Neutrophil (primary cell): ENCODE measurements at regions not wholly inside any gene's neighbourhood (a gene's known extent, or its start where the extent isn't known, plus 50 kb on each side); places are given as distances from the start of the nearest gene placed in this dataset.

Experiments
- H3K27ac ChIP-seq: fragments of 200-600 bp; sonication (generic); 2 replicates; pipeline ENCODE4 v1.5.1; 2016; ENCODE audit warnings: mild to moderate bottlenecking, moderate library complexity
- H3K27me3 ChIP-seq: fragments of 200-600 bp; sonication (generic); 2 replicates; pipeline ENCODE4 v1.6.0; 2016; ENCODE audit warnings: mild to moderate bottlenecking
- H3K36me3 ChIP-seq: fragments of 200-600 bp; sonication (generic); 2 replicates; pipeline ENCODE4 v1.5.1; 2017
- H3K4me1 ChIP-seq, 2 experiments: fragments of 200-600 bp in 1 of 2; sonication (generic) in 1 of 2; 1 replicate in 1 of 2; 2 replicates in 1 of 2; pipeline versions ENCODE4 v1.5.1 to v1.6.1; 2013 to 2016; ENCODE audit warnings: low read depth in 1 of 2, low read length in 1 of 2, mild to moderate bottlenecking in 1 of 2, moderate library complexity in 1 of 2; ENCODE audit not compliant: control insufficient read depth in 1 of 2, insufficient read depth in 1 of 2
- H3K4me3 ChIP-seq, 2 experiments: fragments of 200-600 bp in 1 of 2; sonication (generic) in 1 of 2; 1 replicate in 1 of 2; 2 replicates in 1 of 2; pipeline ENCODE4 v1.5.1; 2013 to 2016; ENCODE audit warnings: low read depth in 1 of 2, low read length in 1 of 2, mild to moderate bottlenecking in 1 of 2, moderate library complexity in 1 of 2
- H3K9me3 ChIP-seq: fragments of 200-600 bp; sonication (generic); 2 replicates; pipeline ENCODE4 v1.5.1; 2016
- CTCF ChIP-seq: fragments of 200-600 bp; sonication (generic); IDR thresholded peaks from 2 replicates; pipeline ENCODE4 v1.5.1; 2016; ENCODE audit warnings: antibody characterized with exemption

- Histone ChIP-seq H3K27ac (no peak overlapping the region), H3K4me1 (no peaks in the 10 kb centered on the region), H3K4me3 (no peak overlapping the region), H3K36me3 (no peaks in the 10 kb centered on the region), H3K9me3 (no peaks in the 10 kb centered on the region), H3K27me3 (peaks cover 63% of the 10 kb centered on the region)
- no peak for TF ChIP-seq CTCF
These were observed 63.3 kb upstream of the TPM1 start for GRCh38 chr15:62979252-62979651.

- no peaks in the 10 kb centered on the region for H3K36me3 ChIP-seq
- no peak overlapping the region for H3K27ac ChIP-seq
- H3K4me3 ChIP-seq, result no peak overlapping the region
- peaks cover 76% of the 10 kb centered on the region for H3K27me3 ChIP-seq
- no peaks in the 10 kb centered on the region for H3K9me3 ChIP-seq
- TF ChIP-seq CTCF, result no peak
- H3K4me1 ChIP-seq, result no peaks in the 10 kb centered on the region
These were observed 61.5 kb upstream of the TPM1 start for GRCh38 chr15:62981071-62981470.

GRCh38 chr15:62983956-62984355, 58.6 kb upstream of the TPM1 start:
- Histone ChIP-seq H3K4me3 (no peak overlapping the region), H3K27ac (no peak overlapping the region), H3K27me3 (peaks cover 76% of the 10 kb centered on the region), H3K9me3 (no peaks in the 10 kb centered on the region), H3K4me1 (no peaks in the 10 kb centered on the region), H3K36me3 (no peaks in the 10 kb centered on the region)
- no peak for TF ChIP-seq CTCF

- Histone ChIP-seq H3K9me3 (no peaks in the 10 kb centered on the region), H3K36me3 (no peaks in the 10 kb centered on the region), H3K27ac (no peak overlapping the region), H3K4me1 (no peaks in the 10 kb centered on the region), H3K27me3 (peaks cover 68% of the 10 kb centered on the region), H3K4me3 (no peak overlapping the region)
- TF ChIP-seq CTCF, result no peak
These were observed 56.8 kb upstream of the TPM1 start for GRCh38 chr15:62985768-62986167.

- Histone ChIP-seq H3K36me3 (no peaks in the 10 kb centered on the region), H3K4me3 (no peak overlapping the region), H3K27ac (no peak overlapping the region), H3K9me3 (no peaks in the 10 kb centered on the region), H3K4me1 (no peaks in the 10 kb centered on the region), H3K27me3 (peaks cover 61% of the 10 kb centered on the region)
- no peak for TF ChIP-seq CTCF
These were observed 55.6 kb upstream of the TPM1 start for GRCh38 chr15:62986948-62987347.

- Histone ChIP-seq H3K9me3 (no peaks in the 10 kb centered on the region), H3K4me3 (no peak overlapping the region), H3K4me1 (no peaks in the 10 kb centered on the region), H3K36me3 (no peaks in the 10 kb centered on the region), H3K27me3 (peaks cover 57% of the 10 kb centered on the region), H3K27ac (no peak overlapping the region)
- TF ChIP-seq CTCF, result no peak
These were observed 53.8 kb upstream of the TPM1 start for GRCh38 chr15:62988701-62989100.
